ENCODE measurements at regions not wholly inside any gene's neighbourhood (a gene's known extent, or its start where the extent isn't known, plus 50 kb on each side); places are given as distances from the start of the nearest gene placed in this dataset.

- SMC1A ChIA-PET (ENCODE audit: uncharacterized antibody, unreplicated experiment) = no interaction called here
- BruUV-seq (replicated peaks) = no TSS peak
- H3K9me3 ChIP-seq (replicated peaks; ENCODE audit: control insufficient read depth, insufficient read depth, low read length) = no peaks in the 10 kb centered on the region
- H3K4me1 ChIP-seq (ENCODE audit: control insufficient read depth, insufficient read depth, low read length) = no peaks in the 10 kb centered on the region
- RAD21 ChIA-PET (ENCODE audit: unreplicated experiment) = no interaction called here
- no peaks in the 10 kb centered on the region for H3K79me2 ChIP-seq (ENCODE audit: control insufficient read depth, insufficient read depth, low read length)
- no peaks in the 10 kb centered on the region; the same call in 1 of the 2 replicates for H4K20me1 ChIP-seq (ENCODE audit: control insufficient read depth, insufficient read depth)
- no peak overlapping the region for H2AFZ ChIP-seq (ENCODE audit: control insufficient read depth, low read depth, low read length)
- no peak for FAIRE-seq
- CTCF ChIA-PET = no interaction called here
- in situ Hi-C loops (cut with MboI) (no loop called here), intact Hi-C loops (cut with micrococcal nuclease; ENCODE audit: unreplicated experiment) (no loop called here)
- H3K36me3 ChIP-seq (ENCODE audit: control insufficient read depth in 2 of 2, insufficient read depth in 2 of 2, low read length in 1 of 2) = no peaks in the 10 kb centered on the region
- H3K27ac ChIP-seq (ENCODE audit: control insufficient read depth, insufficient read depth) = no peak overlapping the region
- DNase-seq (ENCODE audit: low read depth, low spot score) = no peak
- 56% methylated on average over 7 of the region's 8 CpGs for WGBS (ENCODE audit: insufficient coverage, insufficient replicate concordance, low lambda C conversion rate, missing lambda C conversion rate)
- no peak overlapping the region for H3K9ac ChIP-seq (ENCODE audit: control insufficient read depth, insufficient read depth, low read length)
- no peaks in the 10 kb centered on the region for H3K27me3 ChIP-seq (replicated peaks in 1 of 2; ENCODE audit: control insufficient read depth in 2 of 2, insufficient read depth in 2 of 2, low read length in 1 of 2)
- H3K4me2 ChIP-seq (ENCODE audit: control insufficient read depth, insufficient read depth) = no peak overlapping the region
- H3K4me3 ChIP-seq = no peak overlapping the region
- POLR2A ChIA-PET = no interaction called here
- no peak for ATAC-seq
- TF ChIP-seq DPF2 (IDR thresholded peaks at IDR 0.05) (no peak), ZNF217 (IDR thresholded peaks at IDR 0.05) (no peak), ZNF592 (IDR thresholded peaks at IDR 0.05) (no peak), NFIC (IDR thresholded peaks at IDR 0.05; ENCODE audit: low read depth, low read length) (no peak), HCFC1 (IDR thresholded peaks at IDR 0.05; ENCODE audit: low read length) (no peak), JUND (IDR thresholded peaks at IDR 0.05; ENCODE audit: low read depth, low read length) (no peak), SMARCA5 (IDR thresholded peaks at IDR 0.05) (no peak), RELB (IDR thresholded peaks at IDR 0.05; ENCODE audit: low read depth) (no peak), IRF5 (IDR thresholded peaks at IDR 0.05; ENCODE audit: borderline replicate concordance) (no peak), ZBTB33 (IDR thresholded peaks at IDR 0.05) (no peak), NFYB (IDR thresholded peaks at IDR 0.05; ENCODE audit: insufficient read depth, low read depth, low read length) (no peak), CBFB (IDR thresholded peaks at IDR 0.05; ENCODE audit: low read depth) (no peak), NRF1 (conservative IDR thresholded peaks at IDR 0.05; ENCODE audit: low read depth, low read length) (no peak), SMC3 (IDR thresholded peaks at IDR 0.05; ENCODE audit: borderline replicate concordance, low read length) (no peak), SPI1 (IDR thresholded peaks at IDR 0.05; ENCODE audit: borderline replicate concordance, insufficient read depth, low read depth, low read length) (no peak)
Observed at GRCh38 chr10:131749767-131750142, 151.1 kb upstream of the PPP2R2D start.
